Astrocyte (in vitro differentiated cells and primary cell): ENCODE measurements at regions not wholly inside any gene's neighbourhood (a gene's known extent, or its start where the extent isn't known, plus 50 kb on each side); places are given as distances from the start of the nearest gene placed in this dataset.

Experiments
- DNase-seq: peaks from one replicate; pipeline ENCODE4 v3.0.0-alpha.2; 2010; ENCODE audit warnings: low read depth
- FAIRE-seq: peaks from 2 replicates; lab custom pipeline; 2011; peaks lifted over from hg19 to GRCh38; lab: Jason Lieb, UNC
- H2AFZ ChIP-seq: 2 replicates; pipeline ENCODE4 v1.6.0; 2012; ENCODE audit warnings: low read depth, low read length, inconsistent platforms
- H3K27ac ChIP-seq: 2 replicates; pipeline ENCODE4 v1.5.1; 2011; ENCODE audit warnings: low read depth, low read length, inconsistent platforms
- H3K27me3 ChIP-seq: 2 replicates; pipeline ENCODE4 v1.6.0; 2011; ENCODE audit warnings: low read length, inconsistent platforms; ENCODE audit not compliant: insufficient read depth
- H3K36me3 ChIP-seq: 2 replicates; pipeline ENCODE4 v1.5.1; 2011; ENCODE audit warnings: low read length, inconsistent platforms; ENCODE audit not compliant: insufficient read depth
- H3K4me1 ChIP-seq: 2 replicates; pipeline ENCODE4 v1.5.1; 2011; ENCODE audit warnings: low read length, inconsistent platforms; ENCODE audit not compliant: insufficient read depth
- H3K4me2 ChIP-seq: 2 replicates; pipeline ENCODE4 v1.6.0; 2012; ENCODE audit warnings: low read length, inconsistent platforms
- H3K4me3 ChIP-seq: 2 replicates; pipeline ENCODE4 v1.5.1; 2011; ENCODE audit warnings: low read depth, mild to moderate bottlenecking, low read length, inconsistent platforms; ENCODE audit not compliant: insufficient read depth
- H3K79me2 ChIP-seq: 2 replicates; pipeline ENCODE4 v1.6.0; 2012; ENCODE audit warnings: mild to moderate bottlenecking, low read length, inconsistent platforms; ENCODE audit not compliant: insufficient read depth
- H3K9ac ChIP-seq: 2 replicates; pipeline ENCODE4 v1.6.0; 2012; ENCODE audit warnings: mild to moderate bottlenecking, low read length, inconsistent platforms
- H3K9me3 ChIP-seq: 2 replicates; pipeline ENCODE4 v1.5.1; 2012; ENCODE audit warnings: low read depth, mild to moderate bottlenecking, low read length, inconsistent platforms; ENCODE audit not compliant: insufficient read depth
- H4K20me1 ChIP-seq: 2 replicates; pipeline ENCODE4 v1.6.0; 2012; ENCODE audit warnings: low read length, inconsistent platforms; ENCODE audit not compliant: insufficient read depth
- H3K27ac Mint-ChIP-seq: one replicate; pipeline ENCODE4 v1.8.0; 2021; ENCODE audit warnings: mild to moderate bottlenecking, mixed read lengths; ENCODE audit not compliant: unreplicated experiment
- H3K27me3 Mint-ChIP-seq: one replicate; pipeline ENCODE4 v1.8.0; 2021; ENCODE audit warnings: low read depth, mixed read lengths; ENCODE audit not compliant: unreplicated experiment
- H3K36me3 Mint-ChIP-seq: one replicate; pipeline ENCODE4 v1.8.0; 2021; ENCODE audit warnings: low read depth, mixed read lengths; ENCODE audit not compliant: unreplicated experiment
- H3K4me1 Mint-ChIP-seq: one replicate; pipeline ENCODE4 v1.8.0; 2021; ENCODE audit warnings: low read depth, mixed read lengths; ENCODE audit not compliant: unreplicated experiment
- H3K4me3 Mint-ChIP-seq: one replicate; pipeline ENCODE4 v1.8.0; 2021; ENCODE audit warnings: mild to moderate bottlenecking, moderate library complexity, mixed read lengths; ENCODE audit not compliant: unreplicated experiment
- H3K9me3 Mint-ChIP-seq: one replicate; pipeline ENCODE4 v1.8.0; 2021; ENCODE audit warnings: mild to moderate bottlenecking, mixed read lengths; ENCODE audit not compliant: unreplicated experiment
- EZH2 ChIP-seq: IDR thresholded peaks from 2 replicates; pipeline ENCODE4 v1.6.1; 2012; ENCODE audit warnings: mild to moderate bottlenecking, low read length, inconsistent platforms; ENCODE audit not compliant: insufficient read depth
- TF ChIP-seq, protein P1 (sequence below): IDR thresholded peaks from 2 replicates; pipeline ENCODE4 v1.5.1; 2011; ENCODE audit warnings: low read depth, mild to moderate bottlenecking, inconsistent platforms, low read length, moderate library complexity; ENCODE audit not compliant: insufficient read depth

DNA sequence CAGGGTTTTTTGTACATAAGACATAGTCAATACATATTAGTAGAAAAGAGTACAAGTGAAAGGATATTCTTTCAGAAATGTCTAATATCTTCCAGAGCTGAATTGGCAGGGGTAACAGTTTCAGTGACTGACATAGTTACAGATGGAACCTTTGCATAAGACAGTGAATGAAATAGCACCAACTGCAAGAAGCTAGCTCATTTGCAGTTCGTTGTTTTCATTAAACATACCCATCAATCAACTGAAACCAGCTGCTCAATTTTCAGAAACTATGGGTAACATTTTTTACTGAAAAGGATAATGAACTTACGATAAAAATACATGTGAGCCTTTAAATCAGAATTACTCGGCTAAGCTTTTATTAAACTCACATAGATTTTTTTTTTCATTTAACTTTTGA, 93.9 kb upstream of the EPHA3 start:
- FAIRE-seq, result peak; percentile 56
- H3K4me3 Mint-ChIP-seq, result no peak overlapping the region
- H3K27ac ChIP-seq, result no peak overlapping the region

DNA sequence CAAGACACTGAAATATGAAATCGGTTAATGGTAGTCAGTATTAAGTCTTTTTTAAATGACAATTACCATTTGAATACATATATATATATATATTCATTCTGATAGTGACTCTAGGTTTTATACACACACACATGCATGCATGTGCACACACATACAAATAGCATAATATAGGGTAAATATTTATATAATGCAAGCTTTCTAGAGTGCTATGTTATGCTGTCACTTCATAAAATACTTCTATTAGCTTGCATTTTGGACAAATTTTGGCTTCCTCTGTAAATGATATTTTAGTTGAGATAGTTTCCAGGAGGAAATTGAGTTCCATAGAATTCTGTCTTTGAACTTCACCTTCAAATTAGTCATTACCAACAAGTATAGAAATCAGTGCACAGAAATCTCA, 89.9 kb upstream of the EPHA3 start:
- Mint-ChIP-seq H3K4me1 (peaks cover 12% of the 10 kb centered on the region), H3K9me3 (peaks cover 4% of the 10 kb centered on the region), H3K27ac (no peak overlapping the region), H3K4me3 (no peak overlapping the region), H3K36me3 (no peaks in the 10 kb centered on the region), H3K27me3 (no peaks in the 10 kb centered on the region)
- Histone ChIP-seq H3K27ac (no peak overlapping the region), H3K9ac (no peak overlapping the region), H3K4me2 (no peak overlapping the region), H3K27me3 (no peaks in the 10 kb centered on the region), H4K20me1 (no peaks in the 10 kb centered on the region), H2AFZ (no peak overlapping the region), H3K4me1 (peaks cover 4% of the 10 kb centered on the region), H3K36me3 (no peaks in the 10 kb centered on the region), H3K79me2 (no peaks in the 10 kb centered on the region), H3K9me3 (no peaks in the 10 kb centered on the region), H3K4me3 (no peak overlapping the region)
- TF ChIP-seq, protein P1, sequence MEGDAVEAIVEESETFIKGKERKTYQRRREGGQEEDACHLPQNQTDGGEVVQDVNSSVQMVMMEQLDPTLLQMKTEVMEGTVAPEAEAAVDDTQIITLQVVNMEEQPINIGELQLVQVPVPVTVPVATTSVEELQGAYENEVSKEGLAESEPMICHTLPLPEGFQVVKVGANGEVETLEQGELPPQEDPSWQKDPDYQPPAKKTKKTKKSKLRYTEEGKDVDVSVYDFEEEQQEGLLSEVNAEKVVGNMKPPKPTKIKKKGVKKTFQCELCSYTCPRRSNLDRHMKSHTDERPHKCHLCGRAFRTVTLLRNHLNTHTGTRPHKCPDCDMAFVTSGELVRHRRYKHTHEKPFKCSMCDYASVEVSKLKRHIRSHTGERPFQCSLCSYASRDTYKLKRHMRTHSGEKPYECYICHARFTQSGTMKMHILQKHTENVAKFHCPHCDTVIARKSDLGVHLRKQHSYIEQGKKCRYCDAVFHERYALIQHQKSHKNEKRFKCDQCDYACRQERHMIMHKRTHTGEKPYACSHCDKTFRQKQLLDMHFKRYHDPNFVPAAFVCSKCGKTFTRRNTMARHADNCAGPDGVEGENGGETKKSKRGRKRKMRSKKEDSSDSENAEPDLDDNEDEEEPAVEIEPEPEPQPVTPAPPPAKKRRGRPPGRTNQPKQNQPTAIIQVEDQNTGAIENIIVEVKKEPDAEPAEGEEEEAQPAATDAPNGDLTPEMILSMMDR, result no peak
- TF ChIP-seq EZH2, result no peak
- DNase-seq (no peak), FAIRE-seq (no peak)

More for the DNA sequence above, 93.9 kb upstream of the EPHA3 start:
- Mint-ChIP-seq H3K27ac (no peak overlapping the region), H3K36me3 (no peaks in the 10 kb centered on the region), H3K9me3 (peaks cover 3% of the 10 kb centered on the region), H3K4me1 (no peaks in the 10 kb centered on the region), H3K27me3 (no peaks in the 10 kb centered on the region)
- no peak overlapping the region for H3K9ac ChIP-seq
- H3K79me2 ChIP-seq, result no peaks in the 10 kb centered on the region
- H3K9me3 ChIP-seq, result no peaks in the 10 kb centered on the region
- no peaks in the 10 kb centered on the region for H3K4me1 ChIP-seq
- H3K36me3 ChIP-seq, result no peaks in the 10 kb centered on the region
- H2AFZ ChIP-seq, result no peak overlapping the region
- no peaks in the 10 kb centered on the region for H3K27me3 ChIP-seq
- no peaks in the 10 kb centered on the region for H4K20me1 ChIP-seq
- TF ChIP-seq EZH2, result no peak
- TF ChIP-seq, protein P1, result no peak
- DNase-seq, result no peak
- no peak overlapping the region for H3K4me2 ChIP-seq
- H3K4me3 ChIP-seq, result no peak overlapping the region

DNA sequence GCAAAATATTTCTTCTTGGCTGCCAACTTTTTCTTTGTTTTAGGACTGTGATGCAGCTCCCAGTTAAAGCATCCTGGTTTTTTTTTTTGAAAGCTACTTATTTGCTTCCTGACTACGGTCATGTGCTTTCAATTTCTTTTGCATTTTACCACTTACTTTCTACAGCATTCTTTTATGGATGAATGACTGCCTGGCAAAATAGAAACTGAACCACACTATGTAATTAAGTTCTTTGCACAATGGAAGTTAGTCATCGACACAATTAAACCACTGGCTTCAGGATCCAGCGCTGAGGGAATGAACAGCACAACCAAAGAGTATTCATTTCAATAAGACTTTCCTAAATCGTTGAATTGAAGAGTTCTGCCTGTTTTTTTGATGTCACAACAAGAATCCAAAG, 82.2 kb upstream of the EPHA3 start:
- no peaks in the 10 kb centered on the region for H3K79me2 ChIP-seq
- H3K27ac Mint-ChIP-seq, result no peak overlapping the region
- peak overlapping the region; percentile 44 for H3K4me3 ChIP-seq
- H3K27me3 ChIP-seq, result no peaks in the 10 kb centered on the region
- DNase-seq, result peak; percentile 92
- H3K4me2 ChIP-seq, result peak overlapping the region; percentile 71
- H3K27ac ChIP-seq, result no peak overlapping the region
- no peaks in the 10 kb centered on the region for H3K36me3 Mint-ChIP-seq
- no peak overlapping the region for H3K4me3 Mint-ChIP-seq
- H3K9me3 ChIP-seq, result no peaks in the 10 kb centered on the region
- peaks cover 10% of the 10 kb centered on the region for H3K4me1 ChIP-seq
- H3K4me1 Mint-ChIP-seq, result peaks cover 25% of the 10 kb centered on the region
- TF ChIP-seq EZH2, result no peak
- TF ChIP-seq, protein P1, result no peak
- H3K9me3 Mint-ChIP-seq, result peaks cover 1% of the 10 kb centered on the region
- H4K20me1 ChIP-seq, result no peaks in the 10 kb centered on the region
- peak; percentile 91 for FAIRE-seq
- H3K9ac ChIP-seq, result no peak overlapping the region
- H3K27me3 Mint-ChIP-seq, result no peaks in the 10 kb centered on the region
- H2AFZ ChIP-seq, result peak overlapping the region; percentile 20
- H3K36me3 ChIP-seq, result no peaks in the 10 kb centered on the region
